Esophagus squamous epithelium (tissue), 5 donors: ENCODE measurements at regions not wholly inside any gene's neighbourhood (a gene's known extent, or its start where the extent isn't known, plus 50 kb on each side); places are given as distances from the start of the nearest gene placed in this dataset.

ENCODE experiments used
- DNase-seq: peaks from one replicate; lab custom pipeline; 2025; lab: John Stamatoyannopoulos, UW
- H3K27ac ChIP-seq, 4 donors: fragments of 200-600 bp; sonication (generic); one replicate each; pipeline ENCODE4 v1.5.1; 2016 to 2019; ENCODE audit warnings: mild to moderate bottlenecking in 1 of 4
- H3K27me3 ChIP-seq, 4 donors: fragments of 200-600 bp; sonication (generic); 1 replicate in 3 of 4; 2 replicates in 1 of 4; pipeline versions ENCODE4 v1.5.1 to v1.6.0; 2017 to 2021; ENCODE audit warnings: antibody characterized with exemption in 1 of 4
- H3K36me3 ChIP-seq, 3 donors: fragments of 200-600 bp; sonication (generic); one replicate each; pipeline ENCODE4 v1.5.1; 2016 to 2019
- H3K4me1 ChIP-seq, 3 donors: fragments of 200-600 bp; sonication (generic); one replicate each; pipeline ENCODE4 v1.5.1; 2017 to 2019
- H3K4me3 ChIP-seq, 4 donors: fragments of 200-600 bp; sonication (generic); 1 replicate in 3 of 4; 2 replicates in 1 of 4; pipeline ENCODE4 v1.5.1; 2016 to 2019; ENCODE audit warnings: mild to moderate bottlenecking in 2 of 4, moderate library complexity in 1 of 4
- H3K9me3 ChIP-seq, 3 donors: fragments of 200-600 bp; sonication (generic); one replicate each; pipeline ENCODE4 v1.5.1; 2016 to 2019
- POLR2A ChIP-seq, 4 donors: fragments of 450-650 bp; IDR thresholded peaks; one replicate each; pipeline ENCODE4 v1.6.1; 2017; ENCODE audit warnings: antibody characterized with exemption in 4 of 4, mild to moderate bottlenecking in 4 of 4, moderate library complexity in 3 of 4
- WGBS, 2 donors: methylation state at CpG; one replicate each; pipeline ENCODE4 v1.1.5; 2018; 5-methylcytosine and 5-hydroxymethylcytosine counted together
- intact Hi-C: fragments of 100-400 bp; cut with DNase I; formaldehyde crosslinking; loops from one replicate; pipeline ENCODE4 v1.15.0; 2022
- TF ChIP-seq, protein P1 (sequence below), 6 experiments: fragments of 450-650 bp in 4 of 6; fragments of 200-600 bp in 2 of 6; sonication (generic) in 2 of 6; IDR thresholded peaks; one replicate each; pipeline ENCODE4 v1.5.1; 2016 to 2019; ENCODE audit warnings: antibody characterized with exemption in 6 of 6, mild to moderate bottlenecking in 4 of 6, moderate library complexity in 4 of 6
- donor health status: DM: yes; HTN: yes; CAD: no.

DNA sequence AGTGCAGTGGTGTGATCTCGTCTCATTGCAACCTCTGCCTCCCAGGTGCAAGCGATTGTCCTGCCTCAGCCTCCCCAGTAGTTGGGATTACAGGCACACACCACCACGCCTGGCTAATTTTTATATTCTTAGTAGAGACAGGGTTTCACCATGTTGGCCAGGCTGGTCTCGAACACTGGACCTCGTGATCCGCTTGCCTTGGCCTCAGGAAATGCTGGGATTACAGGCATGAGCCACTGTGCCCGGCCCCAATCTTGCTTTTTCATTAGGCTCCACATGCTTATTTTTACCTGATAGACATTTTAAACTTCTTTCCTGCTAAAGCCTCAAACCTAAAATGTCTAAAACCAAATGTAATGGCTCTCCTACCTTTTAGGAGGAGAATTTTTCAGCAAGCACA, 817.0 kb upstream of the NECTIN3 start:
- TF ChIP-seq POLR2A (IDR thresholded peaks at IDR 0.05), result no peak
- TF ChIP-seq, protein P1, sequence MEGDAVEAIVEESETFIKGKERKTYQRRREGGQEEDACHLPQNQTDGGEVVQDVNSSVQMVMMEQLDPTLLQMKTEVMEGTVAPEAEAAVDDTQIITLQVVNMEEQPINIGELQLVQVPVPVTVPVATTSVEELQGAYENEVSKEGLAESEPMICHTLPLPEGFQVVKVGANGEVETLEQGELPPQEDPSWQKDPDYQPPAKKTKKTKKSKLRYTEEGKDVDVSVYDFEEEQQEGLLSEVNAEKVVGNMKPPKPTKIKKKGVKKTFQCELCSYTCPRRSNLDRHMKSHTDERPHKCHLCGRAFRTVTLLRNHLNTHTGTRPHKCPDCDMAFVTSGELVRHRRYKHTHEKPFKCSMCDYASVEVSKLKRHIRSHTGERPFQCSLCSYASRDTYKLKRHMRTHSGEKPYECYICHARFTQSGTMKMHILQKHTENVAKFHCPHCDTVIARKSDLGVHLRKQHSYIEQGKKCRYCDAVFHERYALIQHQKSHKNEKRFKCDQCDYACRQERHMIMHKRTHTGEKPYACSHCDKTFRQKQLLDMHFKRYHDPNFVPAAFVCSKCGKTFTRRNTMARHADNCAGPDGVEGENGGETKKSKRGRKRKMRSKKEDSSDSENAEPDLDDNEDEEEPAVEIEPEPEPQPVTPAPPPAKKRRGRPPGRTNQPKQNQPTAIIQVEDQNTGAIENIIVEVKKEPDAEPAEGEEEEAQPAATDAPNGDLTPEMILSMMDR (IDR thresholded peaks at IDR 0.05), result no peak
- Histone ChIP-seq H3K4me3 (no peak overlapping the region), H3K36me3 (no peaks in the 10 kb centered on the region), H3K27me3 (no peaks in the 10 kb centered on the region), H3K4me1 (no peaks in the 10 kb centered on the region), H3K9me3 (no peaks in the 10 kb centered on the region), H3K27ac (no peak overlapping the region)
- intact Hi-C loops, result no loop called here
- 76 to 86% methylated on average over 5 to 7 of the region's 7 CpGs for WGBS, 2 donors
- DNase-seq, result no peak

DNA sequence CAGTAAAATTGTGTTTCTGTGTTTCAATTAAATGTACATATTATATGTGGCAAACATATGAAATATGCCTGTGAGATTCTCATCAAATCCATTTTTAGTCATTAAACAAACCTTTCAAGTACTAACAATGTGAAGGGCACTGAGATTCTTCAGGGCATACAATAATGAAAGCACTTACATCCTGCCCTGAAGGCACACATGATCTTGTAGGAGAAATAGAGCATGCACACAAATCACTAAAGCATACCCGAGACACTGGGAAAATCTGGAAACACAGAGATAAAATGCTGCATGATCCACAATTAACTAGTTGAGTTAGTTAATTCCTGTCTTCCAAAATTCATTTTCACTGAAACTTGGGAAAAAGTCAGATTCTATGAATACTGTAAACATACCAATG, 810.5 kb upstream of the NECTIN3 start:
- Histone ChIP-seq H3K27me3 (no peaks in the 10 kb centered on the region), H3K4me3 (no peak overlapping the region), H3K9me3 (no peaks in the 10 kb centered on the region), H3K4me1 (no peaks in the 10 kb centered on the region), H3K27ac (no peak overlapping the region), H3K36me3 (no peaks in the 10 kb centered on the region)
- no peak for DNase-seq
- intact Hi-C loops, result no loop called here
- 27 to 38% methylated on average over 1 of the region's 1 CpG for WGBS, 2 donors
- TF ChIP-seq POLR2A (IDR thresholded peaks at IDR 0.05), result no peak
- TF ChIP-seq, protein P1 (IDR thresholded peaks at IDR 0.05), result no peak

DNA sequence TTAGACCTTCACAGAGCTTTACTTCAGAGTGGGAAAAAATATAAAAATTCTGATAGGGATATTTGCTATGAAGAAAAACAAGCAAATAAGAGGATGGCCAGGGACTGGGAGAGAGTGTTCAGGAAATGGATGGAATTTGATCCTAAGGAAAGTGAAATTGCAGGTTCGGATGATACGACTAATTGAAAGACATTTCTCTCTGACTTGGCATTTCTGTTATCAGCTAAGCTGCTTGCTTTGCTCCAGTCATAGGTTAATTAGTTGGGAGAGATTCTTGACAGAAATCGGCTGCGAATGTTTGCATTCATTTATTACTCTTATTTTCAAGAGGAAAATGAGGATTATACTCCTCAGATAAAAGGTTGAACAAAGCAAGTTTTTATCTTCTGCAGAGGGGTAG, 808.7 kb upstream of the NECTIN3 start:
- H3K4me3 ChIP-seq, result no peak overlapping the region
- DNase-seq, result no peak
- intact Hi-C loops, result no loop called here
- no peaks in the 10 kb centered on the region for H3K36me3 ChIP-seq
- H3K4me1 ChIP-seq, result no peaks in the 10 kb centered on the region
- no peaks in the 10 kb centered on the region for H3K27me3 ChIP-seq
- TF ChIP-seq POLR2A (IDR thresholded peaks at IDR 0.05), result no peak
- TF ChIP-seq, protein P1 (IDR thresholded peaks at IDR 0.05), result no peak
- WGBS, 2 donors, result 67 to 72% methylated on average over 4 of the region's 4 CpGs
- no peaks in the 10 kb centered on the region for H3K9me3 ChIP-seq
- no peak overlapping the region for H3K27ac ChIP-seq

DNA sequence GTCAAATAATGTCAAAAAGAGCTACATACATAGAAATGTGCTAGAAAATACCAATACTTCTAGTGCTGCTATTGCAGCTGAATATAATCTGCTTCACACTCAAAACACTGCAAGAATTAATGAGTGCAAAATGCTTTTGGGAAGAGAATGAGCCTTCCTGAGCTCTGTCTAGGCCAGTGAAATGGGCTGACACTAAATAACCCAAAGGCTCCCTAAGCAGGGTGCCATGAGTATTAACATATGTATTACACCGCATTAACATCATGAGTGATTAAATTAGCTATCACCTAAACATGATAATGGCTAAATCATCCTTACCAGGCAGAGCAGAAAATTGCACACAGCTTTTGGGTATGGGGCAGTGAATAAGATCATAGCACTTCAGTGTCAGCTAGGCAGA, 806.3 kb upstream of the NECTIN3 start:
- H3K27ac ChIP-seq, result no peak overlapping the region
- TF ChIP-seq POLR2A (IDR thresholded peaks at IDR 0.05), result no peak
- TF ChIP-seq, protein P1 (IDR thresholded peaks at IDR 0.05), result no peak

DNA sequence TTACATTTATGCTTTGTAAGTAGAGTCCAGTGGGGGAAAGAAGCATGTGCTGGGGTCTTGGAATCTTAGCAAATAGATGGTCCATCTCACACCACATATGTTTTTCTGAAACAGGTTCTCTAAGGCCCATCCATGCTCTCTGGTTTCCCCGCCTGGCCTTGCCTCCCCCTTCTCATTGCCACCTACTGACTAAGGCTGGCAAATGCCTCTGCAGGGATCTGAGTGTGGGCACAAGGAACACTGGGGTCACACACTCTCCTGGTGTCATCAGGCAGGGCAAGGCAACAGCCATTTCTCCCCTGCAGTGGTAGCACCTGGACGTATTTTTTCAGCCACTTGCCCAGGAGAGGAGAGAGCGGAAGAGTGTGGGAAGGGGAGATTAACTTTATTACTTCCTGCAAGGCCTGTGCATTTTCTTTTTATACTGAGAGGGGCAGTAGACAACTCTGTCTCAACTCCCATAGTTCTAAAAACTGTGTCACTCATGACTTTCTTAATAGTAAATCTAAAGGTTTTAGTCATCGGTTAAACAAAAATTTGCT, 804.2 kb upstream of the NECTIN3 start:
- TF ChIP-seq, protein P1 (IDR thresholded peaks at IDR 0.05), result no peak
- Histone ChIP-seq H3K4me1 (no peaks in the 10 kb centered on the region), H3K4me3 (no peak overlapping the region), H3K36me3 (no peaks in the 10 kb centered on the region), H3K27me3 (no peaks in the 10 kb centered on the region), H3K27ac (no peak overlapping the region), H3K9me3 (no peaks in the 10 kb centered on the region)
- WGBS, 2 donors, result 79 to 84% methylated on average over 3 to 4 of the region's 4 CpGs
- intact Hi-C loops, result no loop called here
- no peak for DNase-seq

More for the DNA sequence above, 806.3 kb upstream of the NECTIN3 start:
- no peaks in the 10 kb centered on the region for H3K4me1 ChIP-seq
- no peak for DNase-seq
- no peaks in the 10 kb centered on the region for H3K36me3 ChIP-seq
- WGBS, 2 donors, result 80 to 89% methylated on average over 1 of the region's 1 CpG
- no peaks in the 10 kb centered on the region for H3K9me3 ChIP-seq
- H3K27me3 ChIP-seq, result no peaks in the 10 kb centered on the region
- intact Hi-C loops, result no loop called here
- H3K4me3 ChIP-seq, result no peak overlapping the region
